Pancreas (tissue), 10 donors: ENCODE measurements at regions not wholly inside any gene's neighbourhood (a gene's known extent, or its start where the extent isn't known, plus 50 kb on each side); places are given as distances from the start of the nearest gene placed in this dataset.

ENCODE experiments used
- ATAC-seq, 4 donors: fragments of 200-7000 bp; cut with Tn5 transposase; one replicate each; pipeline versions ENCODE4 v1.8.0 to v1.9.1; 2020; ENCODE audit warnings: mild to moderate bottlenecking in 4 of 4, moderate library complexity in 4 of 4
- DNase-seq, 6 donors: peaks; one replicate each; pipeline ENCODE4 v3.0.0-alpha.2; 2020
- FAIRE-seq: peaks from 2 replicates; lab custom pipeline; 2012; peaks lifted over from hg19 to GRCh38; lab: Jason Lieb, UNC
- H3K27ac ChIP-seq, 4 donors: fragments of 200-600 bp; sonication (generic); 1 replicate in 3 of 4; 2 replicates in 1 of 4; pipeline versions ENCODE4 v1.5.0 to v1.8.0; 2020
- H3K27me3 ChIP-seq, 4 donors: fragments of 200-600 bp; one replicate each; pipeline ENCODE4 v1.8.0; 2021
- H3K36me3 ChIP-seq, 3 donors: fragments of 200-600 bp; sonication (generic) in 1 of 3; one replicate each; pipeline versions ENCODE4 v1.5.0 to v1.8.0; 2020 to 2021
- H3K4me1 ChIP-seq, 3 donors: fragments of 200-600 bp; one replicate each; pipeline ENCODE4 v1.8.0; 2021
- H3K4me3 ChIP-seq, 4 donors: fragments of 200-600 bp; sonication (generic) in 2 of 4; one replicate each; pipeline versions ENCODE4 v1.5.0 to v1.8.0; 2020 to 2021
- H3K9me3 ChIP-seq, 4 donors: fragments of 200-600 bp; one replicate each; pipeline ENCODE4 v1.8.0; 2021
- WGBS, 2 donors: extraction: QIAGEN DNeasy Blood & Tissue Kit; methylation state at CpG; one replicate each; pipeline ENCODE4 v1.1.7; 2013; 5-methylcytosine and 5-hydroxymethylcytosine counted together
- intact Hi-C, 3 donors: fragments of 100-400 bp; cut with DNase I; formaldehyde crosslinking; loops; one replicate each; pipeline versions ENCODE4 v1.11.1 to v1.14.2; 2022
- TF ChIP-seq, protein P1 (sequence below), 4 donors: fragments of 200-600 bp; sonication (generic) in 3 of 4; IDR thresholded peaks; one replicate each; pipeline versions ENCODE4 v1.5.0 to v1.8.0; 2021; ENCODE audit warnings: antibody characterized with exemption in 4 of 4
- donor health status: healthy with polysubstance abuse.
- donor health status: DM: no; HTN: no; CAD: no; lungs with moderate emphysema.
- donor health status: DM: no; HTN: no; CAD: no.
- donor health status: control.
- donor health status: control.
- donor health status: Bipolar disorder and iron deficiency.
- donor health status: DM: yes; HTN: yes; CAD: no.
- donor health status: DM: no; HTN: no; CAD: no.
- donor health status: DM: no; HTN: no; CAD: no.
- donor health status: DM: yes; HTN: yes; CAD: no.

DNA sequence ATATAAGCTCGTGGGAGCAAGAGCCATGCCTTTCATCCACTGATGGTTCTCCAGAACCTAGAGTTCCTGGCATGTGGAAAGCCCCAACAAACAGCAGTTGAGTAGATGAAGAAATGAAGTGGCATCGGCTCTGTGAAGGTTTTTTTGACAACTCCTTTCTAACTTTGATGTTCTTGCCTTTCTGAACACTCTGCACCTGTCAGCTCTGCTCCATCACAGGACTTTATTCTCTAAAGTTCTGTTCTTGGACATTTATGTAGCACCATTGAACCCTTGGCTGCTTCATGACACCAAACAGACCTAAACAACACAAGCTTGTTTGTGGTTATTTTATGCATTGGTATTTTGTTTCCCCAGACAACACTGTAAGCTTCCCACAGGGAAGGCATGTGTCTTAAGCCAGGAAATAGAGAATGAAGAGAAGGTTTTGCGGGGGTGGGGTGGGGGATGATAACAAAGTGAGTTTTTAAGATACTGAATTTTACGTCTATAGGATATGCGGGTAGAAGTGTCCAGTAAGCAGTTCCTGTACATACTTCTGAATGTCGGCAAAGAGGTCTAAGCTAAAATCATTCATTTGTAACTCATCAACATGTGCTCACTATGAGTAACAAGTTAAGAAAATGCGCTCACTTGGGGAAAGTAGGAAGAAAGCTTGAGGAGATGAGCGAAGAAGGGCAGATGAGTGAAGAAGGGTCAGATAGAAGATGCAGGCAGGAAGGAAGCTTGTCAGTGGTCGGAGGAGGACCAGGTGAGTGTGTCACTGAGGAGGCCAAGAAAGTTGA lies 146.0 kb upstream of the PLEKHG7 start:
- ATAC-seq (no peak), DNase-seq (no peak), FAIRE-seq (no peak)
- H3K9me3 ChIP-seq: no peaks in the 10 kb centered on the region
- no peak overlapping the region for H3K4me3 ChIP-seq
- H3K4me1 ChIP-seq: peaks cover 21 to 66% (median 62%) of the 10 kb centered on the region in 3 donors
- 93 to 94% methylated on average over 9 of the region's 9 CpGs for WGBS, 2 donors
- intact Hi-C loops: no loop called here
- H3K27ac ChIP-seq: no peak overlapping the region
- no peaks in the 10 kb centered on the region for H3K27me3 ChIP-seq
- no peaks in the 10 kb centered on the region for H3K36me3 ChIP-seq
- TF ChIP-seq, protein P1, sequence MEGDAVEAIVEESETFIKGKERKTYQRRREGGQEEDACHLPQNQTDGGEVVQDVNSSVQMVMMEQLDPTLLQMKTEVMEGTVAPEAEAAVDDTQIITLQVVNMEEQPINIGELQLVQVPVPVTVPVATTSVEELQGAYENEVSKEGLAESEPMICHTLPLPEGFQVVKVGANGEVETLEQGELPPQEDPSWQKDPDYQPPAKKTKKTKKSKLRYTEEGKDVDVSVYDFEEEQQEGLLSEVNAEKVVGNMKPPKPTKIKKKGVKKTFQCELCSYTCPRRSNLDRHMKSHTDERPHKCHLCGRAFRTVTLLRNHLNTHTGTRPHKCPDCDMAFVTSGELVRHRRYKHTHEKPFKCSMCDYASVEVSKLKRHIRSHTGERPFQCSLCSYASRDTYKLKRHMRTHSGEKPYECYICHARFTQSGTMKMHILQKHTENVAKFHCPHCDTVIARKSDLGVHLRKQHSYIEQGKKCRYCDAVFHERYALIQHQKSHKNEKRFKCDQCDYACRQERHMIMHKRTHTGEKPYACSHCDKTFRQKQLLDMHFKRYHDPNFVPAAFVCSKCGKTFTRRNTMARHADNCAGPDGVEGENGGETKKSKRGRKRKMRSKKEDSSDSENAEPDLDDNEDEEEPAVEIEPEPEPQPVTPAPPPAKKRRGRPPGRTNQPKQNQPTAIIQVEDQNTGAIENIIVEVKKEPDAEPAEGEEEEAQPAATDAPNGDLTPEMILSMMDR (IDR thresholded peaks at IDR 0.05): no peak

GRCh38 chr12:92556141-92556540 lies 146.6 kb upstream of the PLEKHG7 start:
- ATAC-seq: no peak
- peaks cover 22 to 66% (median 57%) of the 10 kb centered on the region in 3 donors for H3K4me1 ChIP-seq
- H3K9me3 ChIP-seq: no peaks in the 10 kb centered on the region
- WGBS, 2 donors: 90 to 96% methylated on average over 1 of the region's 1 CpG
- FAIRE-seq: no peak
- TF ChIP-seq, protein P1 (IDR thresholded peaks at IDR 0.05): no peak
- intact Hi-C loops: no loop called here
- DNase-seq: no peak
- no peak overlapping the region for H3K4me3 ChIP-seq
- H3K36me3 ChIP-seq: no peaks in the 10 kb centered on the region
- no peaks in the 10 kb centered on the region for H3K27me3 ChIP-seq
- no peak overlapping the region for H3K27ac ChIP-seq

- no peak overlapping the region for H3K4me3 ChIP-seq
- intact Hi-C loops: no loop called here
- H3K27ac ChIP-seq: peak overlapping the region in 3 of 4 donors; percentile 60 to 86 (median 85)
- no peaks in the 10 kb centered on the region for H3K27me3 ChIP-seq
- TF ChIP-seq, protein P1 (IDR thresholded peaks at IDR 0.05): no peak
- DNase-seq (no peak), FAIRE-seq (no peak), ATAC-seq (no peak)
- no peaks in the 10 kb centered on the region for H3K36me3 ChIP-seq
- peaks cover 21 to 54% (median 50%) of the 10 kb centered on the region in 3 donors for H3K4me1 ChIP-seq
- 80 to 86% methylated on average over 3 of the region's 3 CpGs for WGBS, 2 donors
- no peaks in the 10 kb centered on the region for H3K9me3 ChIP-seq
Observed at GRCh38 chr12:92554158-92555073, 148.4 kb upstream of the PLEKHG7 start.

DNA sequence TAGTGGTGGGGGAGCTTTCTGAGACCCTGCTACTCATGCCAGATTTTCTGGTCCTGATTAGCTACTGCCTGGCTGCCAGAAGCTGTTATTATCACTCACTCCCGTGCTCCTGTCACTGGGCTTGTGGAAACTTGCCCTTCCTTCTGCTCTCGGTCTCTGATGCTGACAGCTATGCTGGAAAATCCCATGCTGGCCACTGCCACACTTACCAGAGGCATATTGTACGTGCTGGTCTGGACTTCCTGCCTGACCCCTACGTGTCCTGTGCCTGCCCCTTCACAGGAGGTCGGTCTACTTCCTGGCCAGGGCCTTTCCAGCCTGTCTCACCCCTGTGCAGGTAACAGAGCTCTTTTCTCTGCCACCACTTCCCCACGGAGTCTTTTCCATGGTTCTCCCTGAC lies 149.4 kb upstream of the PLEKHG7 start:
- no peaks in the 10 kb centered on the region for H3K27me3 ChIP-seq
- peak overlapping the region; percentile 14 to 86 (median 72) for H3K27ac ChIP-seq
- H3K9me3 ChIP-seq: no peaks in the 10 kb centered on the region
- DNase-seq: peak in 2 of 6 donors; percentile 61 to 64
- TF ChIP-seq, protein P1 (IDR thresholded peaks at IDR 0.05): no peak
- no peak for FAIRE-seq
- 13 to 16% methylated on average over 6 of the region's 6 CpGs for WGBS, 2 donors
- intact Hi-C loops: no loop called here
- H3K4me1 ChIP-seq: peaks cover 12 to 44% (median 41%) of the 10 kb centered on the region in 3 donors
- H3K36me3 ChIP-seq: no peaks in the 10 kb centered on the region
- H3K4me3 ChIP-seq: no peak overlapping the region
- peak; percentile 56 to 87 (median 78) for ATAC-seq
